Type B pancreatic cell (in vitro differentiated cells): ENCODE measurements at regions not wholly inside any gene's neighbourhood (a gene's known extent, or its start where the extent isn't known, plus 50 kb on each side); places are given as distances from the start of the nearest gene placed in this dataset.

Source experiments
- DNase-seq: peaks from one replicate; pipeline ENCODE4 v3.0.0; 2021; ENCODE audit warnings: mixed read lengths; ENCODE audit not compliant: unreplicated experiment; ENCODE audit errors: extremely low spot score
- H3K27ac Mint-ChIP-seq: 2 replicates; pipeline ENCODE4 v1.8.0; 2021; ENCODE audit warnings: mild to moderate bottlenecking, mixed read lengths
- H3K27me3 Mint-ChIP-seq: 2 replicates; pipeline ENCODE4 v1.8.0; 2021; ENCODE audit warnings: mixed read lengths
- H3K36me3 Mint-ChIP-seq: 2 replicates; pipeline ENCODE4 v1.8.0; 2021; ENCODE audit warnings: mixed read lengths
- H3K4me1 Mint-ChIP-seq: one replicate; pipeline ENCODE4 v1.8.0; 2021; ENCODE audit warnings: mixed read lengths; ENCODE audit not compliant: unreplicated experiment
- H3K4me3 Mint-ChIP-seq: 2 replicates; pipeline ENCODE4 v1.8.0; 2021; ENCODE audit warnings: mild to moderate bottlenecking, mixed read lengths
- H3K9me3 Mint-ChIP-seq: 2 replicates; pipeline ENCODE4 v1.8.0; 2021; ENCODE audit warnings: mixed read lengths
- CTCF ChIP-seq: fragments of 200-600 bp; sonication (generic); conservative IDR thresholded peaks from 2 replicates; pipeline ENCODE4 v1.5.0; 2021; ENCODE audit warnings: antibody characterized with exemption, mild to moderate bottlenecking

- no peak for DNase-seq
Measured at GRCh38 chr1:59179673-59180072, 117.2 kb upstream of the FGGY start.

GRCh38 chr1:59180735-59181134, 116.2 kb upstream of the FGGY start:
- DNase-seq = no peak
- H3K4me3 Mint-ChIP-seq = no peak overlapping the region
- peaks cover 4% of the 10 kb centered on the region for H3K4me1 Mint-ChIP-seq
- H3K27ac Mint-ChIP-seq = no peak overlapping the region
- H3K9me3 Mint-ChIP-seq = peaks cover 6% of the 10 kb centered on the region
- no peak for TF ChIP-seq CTCF
- no peaks in the 10 kb centered on the region for H3K27me3 Mint-ChIP-seq
- H3K36me3 Mint-ChIP-seq = no peaks in the 10 kb centered on the region

More at GRCh38 chr1:59179673-59180072, 117.2 kb upstream of the FGGY start:
- Mint-ChIP-seq H3K4me3 (no peak overlapping the region), H3K36me3 (no peaks in the 10 kb centered on the region), H3K9me3 (peaks cover 6% of the 10 kb centered on the region), H3K27ac (no peak overlapping the region), H3K27me3 (no peaks in the 10 kb centered on the region), H3K4me1 (peaks cover 4% of the 10 kb centered on the region)
- no peak for TF ChIP-seq CTCF

GRCh38 chr1:59183749-59184317, 113.1 kb upstream of the FGGY start:
- no peak for TF ChIP-seq CTCF
- Mint-ChIP-seq H3K4me3 (no peak overlapping the region), H3K27ac (no peak overlapping the region), H3K4me1 (peaks cover 8% of the 10 kb centered on the region), H3K36me3 (no peaks in the 10 kb centered on the region), H3K9me3 (no peaks in the 10 kb centered on the region), H3K27me3 (no peaks in the 10 kb centered on the region)
- no peak for DNase-seq

- Mint-ChIP-seq H3K9me3 (no peaks in the 10 kb centered on the region), H3K4me1 (peaks cover 8% of the 10 kb centered on the region), H3K4me3 (no peak overlapping the region), H3K36me3 (no peaks in the 10 kb centered on the region), H3K27me3 (no peaks in the 10 kb centered on the region), H3K27ac (no peak overlapping the region)
- no peak for DNase-seq
- TF ChIP-seq CTCF = no peak
Measured at GRCh38 chr1:59184365-59184905, 112.5 kb upstream of the FGGY start.

- H3K4me3 Mint-ChIP-seq = no peak overlapping the region
- no peak for TF ChIP-seq CTCF
- peaks cover 8% of the 10 kb centered on the region for H3K4me1 Mint-ChIP-seq
- no peak overlapping the region for H3K27ac Mint-ChIP-seq
- no peaks in the 10 kb centered on the region for H3K27me3 Mint-ChIP-seq
- no peaks in the 10 kb centered on the region for H3K36me3 Mint-ChIP-seq
- no peaks in the 10 kb centered on the region for H3K9me3 Mint-ChIP-seq
- DNase-seq = no peak
Measured at GRCh38 chr1:59185163-59185860, 111.6 kb upstream of the FGGY start.
